ENCODE measurements at regions not wholly inside any gene's neighbourhood (a gene's known extent, or its start where the extent isn't known, plus 50 kb on each side); places are given as distances from the start of the nearest gene placed in this dataset.
"Not testable (repeated sequence)": the region's sequence is repeated elsewhere in the genome, so short reads cannot be mapped to it uniquely, and the experiment has no call there.

GRCh38 chr4:81789741-81790399 lies 318.2 kb upstream of the RASGEF1B start:
- no peak for TF ChIP-seq CTCF (conservative IDR thresholded peaks at IDR 0.05; ENCODE audit: low read length)
- no peak for DNase-seq (ENCODE audit: low read depth)
- no peak overlapping the region for H3K4me3 ChIP-seq (ENCODE audit: low read length)

GRCh38 chr4:81789158-81789557 lies 317.5 kb upstream of the RASGEF1B start:
- no peak overlapping the region for H3K4me3 ChIP-seq (ENCODE audit: low read length)
- DNase-seq (ENCODE audit: low read depth), result no peak
- no peak for TF ChIP-seq CTCF (conservative IDR thresholded peaks at IDR 0.05; ENCODE audit: low read length)

- no peak for DNase-seq (ENCODE audit: low read depth)
- no peak overlapping the region for H3K4me3 ChIP-seq (ENCODE audit: low read length)
- no peak for TF ChIP-seq CTCF (conservative IDR thresholded peaks at IDR 0.05; ENCODE audit: low read length)
Observed at GRCh38 chr4:81786766-81787165, 315.1 kb upstream of the RASGEF1B start.

- no peak for DNase-seq (ENCODE audit: low read depth)
- H3K4me3 ChIP-seq (ENCODE audit: low read length), result no peak overlapping the region
- TF ChIP-seq CTCF (conservative IDR thresholded peaks at IDR 0.05; ENCODE audit: low read length), result no peak
Observed at GRCh38 chr4:81786063-81786763, 314.5 kb upstream of the RASGEF1B start.

- TF ChIP-seq CTCF (conservative IDR thresholded peaks at IDR 0.05; ENCODE audit: low read length), result no peak
- H3K4me3 ChIP-seq (ENCODE audit: low read length), result no peak overlapping the region
- DNase-seq (ENCODE audit: low read depth), result no peak
Observed at GRCh38 chr4:81785338-81785737, 313.6 kb upstream of the RASGEF1B start.

- H3K4me3 ChIP-seq (ENCODE audit: low read length), result no peak overlapping the region
- DNase-seq (ENCODE audit: low read depth), result no peak
- no peak for TF ChIP-seq CTCF (conservative IDR thresholded peaks at IDR 0.05; ENCODE audit: low read length)
Observed at GRCh38 chr4:81783558-81783957, 311.9 kb upstream of the RASGEF1B start.

GRCh38 chr4:81781799-81782198 lies 310.1 kb upstream of the RASGEF1B start:
- no peak overlapping the region for H3K4me3 ChIP-seq (ENCODE audit: low read length)
- no peak for TF ChIP-seq CTCF (conservative IDR thresholded peaks at IDR 0.05; ENCODE audit: low read length)
- DNase-seq (ENCODE audit: low read depth), result no peak

GRCh38 chr4:81777718-81778117 lies 306.0 kb upstream of the RASGEF1B start:
- not testable (repeated sequence) for DNase-seq (ENCODE audit: low read depth); H3K4me3 ChIP-seq (ENCODE audit: low read length)

Measured in AG10803 (cell line).